HUES6 (cell line): ENCODE measurements at regions not wholly inside any gene's neighbourhood (a gene's known extent, or its start where the extent isn't known, plus 50 kb on each side); places are given as distances from the start of the nearest gene placed in this dataset.

Experiments used
- H3K27ac ChIP-seq: 2 replicates; pipeline ENCODE4 v1.7.0; 2013; ENCODE audit warnings: low read depth, mild to moderate bottlenecking, low read length, inconsistent platforms
- H3K27me3 ChIP-seq: 2 replicates; pipeline ENCODE4 v1.6.1; 2013; ENCODE audit warnings: low read length; ENCODE audit not compliant: control insufficient read depth, insufficient read depth
- H3K36me3 ChIP-seq: 2 replicates; pipeline ENCODE4 v1.6.1; 2013; ENCODE audit warnings: low read length; ENCODE audit not compliant: control insufficient read depth, insufficient read depth
- H3K4me1 ChIP-seq: 2 replicates; pipeline ENCODE4 v1.6.1; 2013; ENCODE audit warnings: low read length; ENCODE audit not compliant: control insufficient read depth, insufficient read depth
- H3K4me3 ChIP-seq: 2 replicates; pipeline ENCODE4 v1.5.1; 2013; ENCODE audit warnings: low read depth, low read length
- H3K9ac ChIP-seq: one replicate; pipeline ENCODE4 v1.6.1; 2013; ENCODE audit warnings: mild to moderate bottlenecking, low read length
- H3K9me3 ChIP-seq: 2 replicates; pipeline ENCODE4 v1.6.1; 2013; ENCODE audit warnings: low read depth, low read length; ENCODE audit not compliant: control insufficient read depth, insufficient read depth

DNA sequence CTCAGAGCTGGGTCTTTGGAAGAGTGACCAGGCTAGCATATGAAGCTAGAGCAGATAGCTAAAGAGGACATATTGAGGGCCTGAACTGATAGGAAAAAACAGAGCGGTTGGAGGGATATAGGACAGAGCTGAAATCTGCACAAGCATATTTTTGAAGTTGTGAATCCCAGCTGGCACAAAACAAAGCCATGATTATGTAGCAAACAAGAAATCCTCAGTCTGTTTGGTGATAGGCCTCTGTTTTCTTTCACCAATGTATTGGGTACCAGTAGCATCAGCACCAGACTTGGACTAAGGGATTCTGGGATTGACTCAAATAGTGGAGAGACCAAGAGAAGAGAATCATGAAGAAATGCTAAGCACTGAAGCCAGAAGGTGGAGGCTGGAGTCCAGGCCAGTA, 151.0 kb downstream of the FAM43A start:
- Histone ChIP-seq H3K4me1 (peaks cover 7% of the 10 kb centered on the region; the same call in 1 of the 2 replicates), H3K9me3 (no peaks in the 10 kb centered on the region), H3K4me3 (no peak overlapping the region), H3K27ac (no peak overlapping the region), H3K27me3 (no peaks in the 10 kb centered on the region), H3K36me3 (no peaks in the 10 kb centered on the region), H3K9ac (no peak overlapping the region)

DNA sequence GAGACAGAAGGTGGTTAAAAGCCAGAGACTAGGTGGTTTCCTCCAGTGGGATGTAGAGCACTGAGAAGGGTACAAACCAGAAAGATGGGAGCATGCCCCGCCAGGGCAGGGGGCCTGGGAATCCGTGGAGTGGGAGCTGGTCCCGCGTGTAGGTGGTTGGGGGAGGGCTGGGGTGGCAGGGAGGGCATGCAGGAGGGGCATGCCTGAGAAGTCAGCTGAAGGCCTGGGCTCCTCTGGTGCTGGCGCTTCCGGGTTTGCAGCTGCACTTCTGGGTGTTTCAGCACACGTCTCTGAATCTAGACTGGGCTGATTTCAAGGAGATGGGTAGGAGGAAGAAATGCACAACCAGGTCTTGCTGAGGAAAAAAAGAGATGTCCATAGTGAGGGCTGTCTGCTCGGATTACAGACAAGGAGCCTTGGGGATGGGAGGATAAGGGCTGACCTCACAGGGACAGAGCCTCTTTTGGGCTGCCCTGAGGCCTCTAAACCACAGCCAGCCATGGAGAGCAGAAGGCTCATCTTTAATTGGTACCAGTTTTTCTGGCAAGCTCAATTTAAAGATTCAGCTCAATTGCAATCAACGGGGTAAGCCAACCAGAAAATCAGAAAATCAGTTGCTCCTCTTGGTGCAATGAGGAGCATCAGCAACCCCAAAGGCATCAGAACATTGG, 151.9 kb downstream of the FAM43A start:
- Histone ChIP-seq H3K27me3 (no peaks in the 10 kb centered on the region), H3K4me3 (no peak overlapping the region), H3K27ac (no peak overlapping the region), H3K36me3 (no peaks in the 10 kb centered on the region), H3K9me3 (no peaks in the 10 kb centered on the region), H3K9ac (no peak overlapping the region), H3K4me1 (peaks cover 8% of the 10 kb centered on the region; the same call in 1 of the 2 replicates)

DNA sequence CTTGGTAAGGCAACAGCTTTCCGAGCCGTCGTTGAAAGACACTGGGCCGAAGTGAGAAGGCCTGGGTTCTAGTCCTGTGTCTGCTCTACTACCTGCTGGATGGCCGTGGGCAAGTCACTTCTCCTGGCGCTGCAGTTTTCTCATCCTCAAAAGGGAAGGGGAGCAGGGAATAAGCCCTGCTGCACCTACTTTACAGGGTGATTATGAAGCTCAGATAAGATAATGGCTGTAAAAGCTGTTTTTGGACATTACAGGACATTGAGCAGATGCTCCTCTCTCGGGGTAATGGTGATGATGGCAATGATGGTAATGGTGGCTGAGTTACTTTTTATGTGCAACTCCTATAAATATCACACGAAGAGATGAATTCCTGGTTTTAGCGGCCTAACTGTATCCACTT, 152.6 kb downstream of the FAM43A start:
- Histone ChIP-seq H3K9me3 (no peaks in the 10 kb centered on the region), H3K4me3 (no peak overlapping the region), H3K9ac (no peak overlapping the region), H3K27me3 (no peaks in the 10 kb centered on the region), H3K4me1 (peaks cover 8% of the 10 kb centered on the region; the same call in 1 of the 2 replicates), H3K36me3 (no peaks in the 10 kb centered on the region), H3K27ac (no peak overlapping the region)

DNA sequence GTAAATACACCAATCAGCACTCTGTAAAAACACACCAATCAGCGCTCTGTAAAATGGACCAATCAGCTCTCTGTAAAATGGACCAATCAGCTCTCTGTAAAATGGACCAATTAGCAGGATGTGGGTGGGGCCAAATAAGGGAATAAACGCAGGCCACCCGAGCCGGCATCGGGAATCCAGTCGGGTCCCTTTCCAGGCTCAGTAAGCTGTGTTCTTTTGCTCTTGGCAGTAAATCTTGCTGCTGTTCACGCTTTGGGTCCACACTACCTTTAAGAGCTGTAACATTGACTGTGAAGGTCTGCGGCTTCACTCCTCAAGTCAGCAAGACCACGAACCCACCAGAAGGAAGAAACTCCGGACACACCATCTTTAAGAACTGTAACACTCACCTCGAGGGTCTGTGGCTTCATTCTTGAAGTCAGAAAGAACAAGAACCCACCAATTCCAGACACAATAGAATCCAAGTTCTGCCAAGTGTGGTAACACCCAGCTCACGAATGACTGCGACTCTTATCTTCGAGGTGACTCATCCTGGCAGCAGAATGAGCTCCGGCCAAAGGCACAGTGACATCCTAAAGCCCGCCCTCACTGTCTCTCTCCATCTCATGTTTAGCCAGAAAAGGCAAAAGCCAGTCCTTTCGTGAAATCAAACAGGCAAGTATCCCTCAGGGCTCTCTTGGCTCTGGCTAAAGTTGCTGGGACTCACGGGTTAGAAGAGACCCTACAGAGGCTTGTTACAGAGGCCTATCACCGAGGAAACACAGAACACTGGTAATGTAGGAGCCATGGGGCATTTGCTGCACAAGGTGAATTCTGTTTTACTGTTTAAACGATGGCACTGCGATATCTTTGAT, 155.2 kb downstream of the FAM43A start:
- no peak overlapping the region for H3K27ac ChIP-seq
- H3K4me1 ChIP-seq: peaks cover 8% of the 10 kb centered on the region; the same call in 1 of the 2 replicates
- no peaks in the 10 kb centered on the region for H3K27me3 ChIP-seq
- H3K36me3 ChIP-seq: no peaks in the 10 kb centered on the region
- H3K4me3 ChIP-seq: no peak overlapping the region
- H3K9me3 ChIP-seq: no peaks in the 10 kb centered on the region
- no peak overlapping the region for H3K9ac ChIP-seq

DNA sequence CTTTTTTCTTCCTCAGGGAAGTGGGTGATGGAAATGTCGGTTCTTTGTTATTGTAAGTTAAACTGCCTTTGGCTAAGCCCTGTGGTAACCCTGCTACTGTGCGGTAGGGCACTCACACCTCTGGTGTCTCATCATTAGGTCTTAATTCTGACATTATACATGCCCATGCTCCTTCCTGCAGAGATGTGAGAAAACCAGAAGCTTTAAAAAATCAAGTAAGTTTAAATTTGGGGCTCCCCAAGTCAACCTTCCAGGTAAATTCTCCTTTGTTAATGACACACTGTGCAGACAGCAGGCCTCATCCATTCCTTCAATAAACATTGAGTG, 155.8 kb downstream of the FAM43A start:
- no peak overlapping the region for H3K9ac ChIP-seq
- H3K27me3 ChIP-seq: no peaks in the 10 kb centered on the region
- H3K9me3 ChIP-seq: no peaks in the 10 kb centered on the region
- no peaks in the 10 kb centered on the region for H3K36me3 ChIP-seq
- no peak overlapping the region for H3K27ac ChIP-seq
- no peak overlapping the region for H3K4me3 ChIP-seq
- H3K4me1 ChIP-seq: peaks cover 8% of the 10 kb centered on the region; the same call in 1 of the 2 replicates

DNA sequence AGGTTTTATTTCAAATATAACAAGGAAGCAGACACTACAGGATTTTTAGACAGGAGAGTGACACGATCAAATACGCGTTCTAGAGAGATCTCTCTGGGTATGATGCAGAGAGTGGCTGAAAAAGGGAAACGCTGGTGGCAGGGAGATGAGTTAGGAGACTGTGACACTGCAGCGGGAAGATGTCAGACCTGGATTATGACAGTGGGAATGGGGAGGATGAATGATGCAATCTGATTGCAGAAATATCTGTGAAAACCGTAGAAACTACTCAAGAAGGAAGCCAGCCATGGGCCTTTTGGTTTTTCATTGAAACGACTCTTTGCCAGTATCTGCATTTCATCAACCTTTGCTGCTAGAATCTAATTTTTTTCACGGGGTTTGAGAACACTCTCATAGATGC, 157.9 kb downstream of the FAM43A start:
- H3K36me3 ChIP-seq: no peaks in the 10 kb centered on the region
- H3K27ac ChIP-seq: no peak overlapping the region
- H3K4me1 ChIP-seq: peaks cover 8% of the 10 kb centered on the region; the same call in 1 of the 2 replicates
- no peaks in the 10 kb centered on the region for H3K27me3 ChIP-seq
- H3K9ac ChIP-seq: no peak overlapping the region
- H3K9me3 ChIP-seq: no peaks in the 10 kb centered on the region
- H3K4me3 ChIP-seq: no peak overlapping the region

DNA sequence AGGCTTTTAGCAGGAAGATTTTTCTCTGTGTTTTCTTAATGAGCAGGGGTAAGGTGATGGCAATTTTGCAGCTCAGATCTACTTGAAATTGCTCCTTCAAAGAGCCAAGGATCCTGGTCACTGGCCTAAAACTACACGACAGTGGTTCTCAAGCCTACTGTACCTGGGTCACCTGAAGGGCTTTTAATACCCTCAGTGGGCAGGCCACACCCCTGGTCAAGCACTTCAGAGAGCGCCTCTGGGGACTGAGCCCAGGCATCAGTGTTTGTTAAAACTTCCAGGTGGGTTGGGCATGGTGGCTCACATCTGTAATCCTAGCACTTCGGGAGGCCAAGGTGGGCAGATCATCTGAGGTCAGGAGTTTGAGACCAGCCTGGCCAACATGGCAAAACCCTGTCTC, 158.4 kb downstream of the FAM43A start:
- Histone ChIP-seq H3K4me1 (peaks cover 8% of the 10 kb centered on the region; the same call in 1 of the 2 replicates), H3K9me3 (no peaks in the 10 kb centered on the region), H3K4me3 (no peak overlapping the region)

DNA sequence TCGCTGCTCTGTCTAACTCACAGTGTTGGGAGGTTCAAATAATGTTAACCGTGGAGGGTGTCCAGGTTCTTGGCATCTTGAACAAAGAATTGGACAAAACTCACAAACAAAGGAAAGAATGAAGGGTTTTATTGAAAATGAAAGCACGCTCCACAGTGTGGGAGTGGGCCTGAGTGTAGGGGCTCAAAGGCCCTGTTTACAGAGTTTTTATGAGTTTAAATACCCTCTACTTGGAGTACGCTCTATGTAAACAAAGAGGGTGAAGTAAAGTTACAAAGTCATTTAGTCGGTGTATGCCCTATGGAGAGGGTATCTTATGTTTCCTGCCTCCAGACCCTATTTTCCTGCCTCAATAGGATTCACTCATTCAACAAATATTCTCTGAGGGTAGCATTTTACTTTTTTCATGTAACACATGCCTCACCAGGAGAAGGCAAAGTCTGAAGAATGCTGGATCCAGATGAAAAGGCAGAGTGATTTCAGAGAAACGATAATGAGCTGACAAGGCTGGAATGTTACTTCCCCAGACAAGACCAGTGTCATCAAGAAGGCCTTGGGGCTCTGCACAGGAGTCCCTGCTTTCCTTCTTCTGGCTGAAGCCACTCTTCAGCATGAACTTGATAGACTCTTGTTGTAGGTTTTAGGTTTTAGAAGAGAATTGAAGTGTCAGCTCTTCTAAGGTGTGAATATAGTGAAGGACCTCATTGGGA, 163.6 kb downstream of the FAM43A start:
- no peak overlapping the region for H3K4me3 ChIP-seq
- H3K27me3 ChIP-seq: no peaks in the 10 kb centered on the region
- no peaks in the 10 kb centered on the region for H3K9me3 ChIP-seq

More for the DNA sequence above, 158.4 kb downstream of the FAM43A start:
- Histone ChIP-seq H3K9ac (no peak overlapping the region), H3K27me3 (no peaks in the 10 kb centered on the region), H3K27ac (no peak overlapping the region), H3K36me3 (no peaks in the 10 kb centered on the region)

DNA sequence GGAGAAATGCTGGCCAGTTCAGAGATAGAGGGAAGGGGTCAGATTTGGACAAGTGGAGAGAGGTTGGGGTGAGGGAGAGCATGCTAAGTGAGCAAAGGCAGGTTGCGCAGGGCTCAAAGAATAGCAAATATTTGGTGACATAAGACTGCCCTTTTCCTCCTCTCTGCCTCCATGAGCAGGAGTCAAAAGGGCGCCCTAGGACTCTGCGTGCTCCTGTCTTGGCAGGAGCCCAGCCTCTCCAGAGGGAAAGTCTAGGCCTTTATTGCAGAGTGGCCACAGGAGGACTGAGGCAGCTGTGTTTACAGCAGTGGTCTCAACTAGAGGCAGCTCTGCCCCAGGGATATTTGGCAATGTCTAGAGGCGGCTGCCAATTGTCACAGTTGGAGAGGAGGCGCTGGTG, 165.6 kb downstream of the FAM43A start:
- Histone ChIP-seq H3K4me1 (0 out of 2 replicates have a peak, but pooled peaks cover 4% of the 10 kb centered on the region), H3K4me3 (no peak overlapping the region), H3K9ac (no peak overlapping the region), H3K27me3 (no peaks in the 10 kb centered on the region), H3K36me3 (no peaks in the 10 kb centered on the region), H3K9me3 (no peaks in the 10 kb centered on the region), H3K27ac (no peak overlapping the region)

More for the DNA sequence above, 163.6 kb downstream of the FAM43A start:
- Histone ChIP-seq H3K4me1 (0 out of 2 replicates have a peak, but pooled peaks cover 4% of the 10 kb centered on the region), H3K36me3 (no peaks in the 10 kb centered on the region), H3K27ac (no peak overlapping the region), H3K9ac (no peak overlapping the region)

DNA sequence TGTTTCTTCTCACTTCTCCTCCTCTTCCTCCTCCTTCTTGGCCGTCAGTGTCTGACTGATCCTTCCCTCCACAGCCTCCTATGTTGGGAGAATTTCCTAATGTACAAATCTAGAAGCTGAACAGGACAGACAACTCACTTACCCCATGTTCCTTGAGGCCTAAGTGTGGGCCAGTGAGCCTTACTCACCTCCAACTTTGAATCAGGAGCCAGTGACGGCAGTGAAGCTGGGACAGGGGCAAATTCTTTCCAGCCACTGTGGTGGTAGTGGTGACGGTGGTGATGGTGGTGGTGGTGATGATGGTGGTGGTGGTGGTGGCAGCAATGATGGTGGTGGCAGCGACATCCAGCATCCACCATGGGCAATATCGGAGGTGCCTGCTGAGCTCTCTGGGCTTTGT, 166.3 kb downstream of the FAM43A start:
- no peaks in the 10 kb centered on the region for H3K36me3 ChIP-seq
- H3K27ac ChIP-seq: no peak overlapping the region
- no peak overlapping the region for H3K9ac ChIP-seq
- no peaks in the 10 kb centered on the region for H3K27me3 ChIP-seq
- H3K4me1 ChIP-seq: 0 out of 2 replicates have a peak, but pooled peaks cover 4% of the 10 kb centered on the region
- no peaks in the 10 kb centered on the region for H3K9me3 ChIP-seq
- no peak overlapping the region for H3K4me3 ChIP-seq

DNA sequence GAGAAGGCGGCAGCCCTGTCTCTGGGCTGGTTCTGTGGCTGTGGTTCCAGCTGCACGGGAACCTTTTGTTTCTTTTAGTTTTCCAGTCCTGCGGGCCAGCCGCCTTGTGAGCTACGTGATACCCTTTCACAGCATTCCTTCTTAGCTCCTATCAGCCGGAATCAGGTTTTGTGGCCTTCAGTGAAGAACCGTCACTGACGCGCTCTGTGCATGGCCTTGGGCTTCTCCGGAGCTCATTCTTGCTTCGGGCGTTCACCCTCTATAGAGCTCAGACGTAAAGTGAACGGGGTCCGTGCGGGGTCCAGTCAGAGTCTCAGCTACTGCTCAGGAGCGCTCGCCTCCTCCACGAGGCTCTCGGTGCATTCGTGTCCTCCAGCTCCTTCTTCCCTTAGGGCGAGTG, 166.7 kb downstream of the FAM43A start:
- H3K4me1 ChIP-seq: 0 out of 2 replicates have a peak, but pooled peaks cover 4% of the 10 kb centered on the region
- no peaks in the 10 kb centered on the region for H3K9me3 ChIP-seq
- no peak overlapping the region for H3K9ac ChIP-seq
- no peaks in the 10 kb centered on the region for H3K27me3 ChIP-seq
- no peak overlapping the region for H3K27ac ChIP-seq
- no peaks in the 10 kb centered on the region for H3K36me3 ChIP-seq
- no peak overlapping the region for H3K4me3 ChIP-seq
